Motor neuron (in vitro differentiated cells): ENCODE measurements at regions not wholly inside any gene's neighbourhood (a gene's known extent, or its start where the extent isn't known, plus 50 kb on each side); places are given as distances from the start of the nearest gene placed in this dataset.
A peak's percentile ranks its signal among the peaks of the same experiment; 100 is the strongest.
"Not testable (repeated sequence)": the region's sequence is repeated elsewhere in the genome, so short reads cannot be mapped to it uniquely, and the experiment has no call there.

Experiments used
- ATAC-seq, 8 experiments: fragments of 200-7000 bp; cut with Tn5 transposase; replicated peaks in 6 of 8; 2 replicates each; pipeline ENCODE4 v1.8.0; 2021; ENCODE audit warnings: mild to moderate bottlenecking in 8 of 8, moderate library complexity in 8 of 8
- H3K27ac ChIP-seq, 2 donors: fragments of 250-450 bp; sonication (Bioruptor Pico); 2 replicates each; pipeline ENCODE4 v1.9.0; 2021; ENCODE audit warnings: antibody characterized with exemption in 2 of 2, mild to moderate bottlenecking in 2 of 2, moderate library complexity in 1 of 2
- H3K4me1 ChIP-seq, 2 donors: fragments of 250-450 bp; sonication (Bioruptor Pico); replicated peaks in 1 of 2; 2 replicates each; pipeline ENCODE4 v1.6.1; 2021; ENCODE audit warnings: antibody characterized with exemption in 2 of 2, mild to moderate bottlenecking in 2 of 2, moderate library complexity in 1 of 2
- H3K4me3 ChIP-seq, 5 donors: fragments of 250-450 bp; sonication (Bioruptor Pico); 2 replicates each; pipeline ENCODE4 v1.9.0; 2021; ENCODE audit warnings: antibody characterized with exemption in 5 of 5, mild to moderate bottlenecking in 5 of 5, moderate library complexity in 4 of 5
- WGBS, 10 experiments: fragments of 450-650 bp; shearing (Covaris generic); methylation state at CpG; one replicate each; pipeline ENCODE4 v1.0.0; 2022; 5-methylcytosine and 5-hydroxymethylcytosine counted together
- in situ Hi-C, 9 experiments: fragments of 400-800 bp; cut with MboI; loops; one replicate each; pipeline ENCODE4 v1.15.0; 2021; ENCODE audit warnings: low sequenced_read_pairs in 9 of 9, low pct_unique_long_range_greater_than_20kb in 2 of 9; ENCODE audit not compliant: unreplicated experiment in 9 of 9

DNA sequence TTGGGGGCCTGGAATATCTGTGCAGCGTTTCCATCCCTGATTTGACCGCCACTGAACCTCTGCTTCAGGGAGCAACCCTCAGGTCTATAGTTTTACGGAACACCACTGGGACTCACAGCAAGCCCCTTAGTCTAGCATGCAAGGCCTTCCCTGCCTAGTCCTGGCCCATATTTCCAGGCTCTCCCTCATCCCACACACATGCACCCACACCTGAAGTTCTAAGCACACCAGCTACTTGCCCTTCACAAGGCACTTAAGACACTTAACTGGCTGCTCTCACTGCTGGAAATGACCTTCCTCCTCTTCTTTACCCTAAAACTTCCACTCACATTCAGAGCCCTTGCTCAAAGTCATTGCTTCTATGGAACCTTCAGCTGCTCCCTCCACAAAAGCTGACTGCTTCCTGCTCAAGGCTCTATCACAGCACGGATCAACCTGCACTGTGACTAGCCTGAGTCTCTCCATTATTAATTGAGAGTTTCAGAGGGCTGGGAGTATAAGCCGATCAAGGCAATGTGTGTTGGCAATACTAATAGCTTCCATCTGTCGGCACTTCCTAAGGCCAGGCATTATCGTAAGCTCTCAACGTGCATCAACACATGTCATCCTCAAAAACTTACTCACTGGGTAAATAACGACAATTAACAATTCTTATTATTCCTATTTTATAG is 84.3 kb downstream of the RRAGC start:
- no peak for ATAC-seq

DNA sequence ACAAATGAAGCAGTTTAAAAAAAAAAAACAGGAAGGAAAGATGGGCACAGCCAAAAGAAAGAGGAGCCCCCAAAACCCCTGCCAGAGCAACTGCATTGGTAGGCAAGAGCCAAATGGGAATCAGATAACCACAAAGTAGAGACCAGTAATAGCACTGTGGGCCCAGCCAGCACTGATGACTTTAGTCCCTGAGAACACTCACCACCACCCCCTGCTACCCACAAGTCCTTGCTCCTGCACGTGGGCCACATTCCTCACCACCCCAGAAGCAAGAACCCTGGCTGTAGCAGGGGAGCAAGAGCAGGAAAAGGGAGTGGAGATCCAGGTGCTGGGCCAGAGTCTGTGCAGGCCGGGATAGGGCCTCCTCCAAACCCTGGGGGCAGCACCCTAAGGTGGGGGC is 86.1 kb downstream of the RRAGC start:
- no peaks in the 10 kb centered on the region for H3K4me1 ChIP-seq
- H3K27ac ChIP-seq = no peak overlapping the region
- in situ Hi-C loops = no loop called here
- no peak for ATAC-seq
- 0 to 93% (median 37%) methylated on average over 1 to 2 of the region's 2 CpGs; no CpG with 5 or more reads in 4 of the 10 experiments for WGBS, 10 experiments
- H3K4me3 ChIP-seq = no peak overlapping the region

More for the DNA sequence above, 84.3 kb downstream of the RRAGC start:
- H3K27ac ChIP-seq = no peak overlapping the region
- no peaks in the 10 kb centered on the region for H3K4me1 ChIP-seq
- in situ Hi-C loops = no loop called here
- WGBS, 10 experiments = 0 to 100% (median 85%) methylated on average over 1 to 9 of the region's 9 CpGs
- no peak overlapping the region for H3K4me3 ChIP-seq

DNA sequence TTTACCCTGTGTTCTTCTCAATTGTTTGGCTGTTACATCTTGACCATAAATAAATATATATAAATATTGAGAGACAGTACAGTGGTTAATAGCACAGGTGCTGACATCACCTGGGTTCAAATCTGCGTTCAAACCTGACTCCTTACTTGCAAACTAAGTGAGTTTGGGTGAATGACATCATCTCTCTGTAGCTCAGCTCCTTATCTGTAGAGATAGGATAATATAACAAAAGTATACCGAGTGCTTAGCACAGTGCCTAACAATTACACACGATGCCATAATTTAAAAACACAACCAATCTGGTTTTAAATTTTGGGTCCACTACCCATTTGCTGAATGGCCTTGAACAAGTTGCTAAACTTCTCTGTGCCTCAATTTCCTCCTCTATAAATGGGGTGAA is 86.6 kb downstream of the RRAGC start:
- no peaks in the 10 kb centered on the region for H3K4me1 ChIP-seq
- in situ Hi-C loops = no loop called here
- no peak overlapping the region for H3K4me3 ChIP-seq
- no peak for ATAC-seq
- WGBS, 10 experiments = 0 to 100% (median 81%) methylated on average over 1 to 3 of the region's 3 CpGs; no CpG with 5 or more reads in 1 of the 10 experiments
- H3K27ac ChIP-seq = no peak overlapping the region

DNA sequence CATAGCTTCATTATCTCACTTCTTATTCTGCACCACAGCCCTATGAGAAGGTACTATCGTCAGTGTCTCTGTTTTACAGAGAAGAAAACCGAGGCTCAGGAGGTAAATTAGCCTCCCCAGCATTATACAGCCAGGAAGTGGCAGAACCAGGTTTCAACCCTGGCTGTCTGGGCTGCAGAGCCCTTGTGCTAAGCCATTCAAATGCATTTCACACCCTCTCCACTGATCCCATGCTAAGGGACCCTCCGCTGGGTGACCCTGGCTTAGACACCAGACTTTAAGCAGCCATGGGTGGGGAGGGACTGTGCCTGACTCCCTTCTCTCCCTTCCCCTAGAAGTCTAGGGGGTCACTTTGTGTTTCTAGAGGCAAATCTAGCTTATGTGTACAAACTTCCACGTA is 87.5 kb downstream of the RRAGC start:
- H3K27ac ChIP-seq = no peak overlapping the region
- in situ Hi-C loops = no loop called here
- no peak for ATAC-seq
- no peak overlapping the region for H3K4me3 ChIP-seq
- 0 to 61% (median 50%) methylated on average over 2 to 4 of the region's 4 CpGs; no CpG with 5 or more reads in 3 of the 10 experiments for WGBS, 10 experiments
- no peaks in the 10 kb centered on the region for H3K4me1 ChIP-seq

DNA sequence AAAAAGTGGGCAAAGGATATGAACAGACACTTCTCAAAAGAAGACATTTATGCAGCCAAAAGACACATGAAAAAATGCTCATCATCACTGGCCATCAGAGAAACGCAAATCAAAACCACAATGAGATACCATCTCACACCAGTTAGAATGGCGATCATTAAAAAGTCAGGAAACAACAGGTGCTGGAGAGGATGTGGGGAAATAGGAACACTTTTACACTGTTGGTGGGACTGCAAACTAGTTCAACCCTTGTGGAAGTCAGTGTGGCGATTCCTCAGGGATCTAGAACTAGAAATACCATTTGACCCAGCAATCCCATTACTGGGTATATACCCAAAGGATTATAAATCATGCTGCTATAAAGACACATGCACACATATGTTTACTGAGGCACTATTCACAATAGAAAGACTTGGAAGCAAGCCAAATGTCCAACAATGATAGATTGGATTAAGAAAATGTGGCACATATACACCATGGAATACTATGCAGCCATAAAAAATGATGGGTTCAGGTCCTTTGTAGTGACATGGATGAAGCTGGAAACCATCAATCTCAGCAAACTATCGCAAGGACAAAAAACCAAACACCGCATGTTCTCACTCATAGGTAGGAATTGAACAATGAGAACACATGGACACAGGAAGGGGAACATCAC is 88.9 kb downstream of the RRAGC start:
- H3K4me1 ChIP-seq, ATAC-seq, H3K4me3 ChIP-seq, H3K27ac ChIP-seq, in situ Hi-C loops: not testable (repeated sequence)
- WGBS, 10 experiments = 100% methylated on average over 1 of the region's 5 CpGs; no CpG with 5 or more reads in 9 of the 10 experiments

DNA sequence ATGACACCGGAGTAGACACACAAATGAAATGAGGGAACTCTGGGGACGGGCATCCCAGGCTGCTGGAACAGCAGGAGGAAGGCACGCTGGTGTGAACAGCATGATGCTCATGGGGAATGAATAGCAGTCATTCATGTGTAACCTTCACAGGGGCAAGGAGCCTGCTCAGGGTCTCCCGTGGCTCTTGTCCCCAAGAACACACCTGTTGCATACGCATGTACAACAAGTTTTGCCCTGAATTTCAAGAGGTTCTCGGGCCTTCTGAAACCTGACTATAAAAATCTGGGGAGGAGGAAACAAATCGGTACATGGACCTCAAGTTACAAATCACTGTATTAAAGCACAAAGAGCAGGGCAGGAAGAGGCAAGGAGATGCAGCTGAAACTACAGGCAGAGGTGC is 93.4 kb downstream of the RRAGC start:
- Histone ChIP-seq H3K27ac (no peak overlapping the region), H3K4me1 (no peaks in the 10 kb centered on the region), H3K4me3 (no peak overlapping the region)
- 20 to 81% (median 71%) methylated on average over 1 to 7 of the region's 7 CpGs; no CpG with 5 or more reads in 5 of the 10 experiments for WGBS, 10 experiments
- in situ Hi-C loops = no loop called here
- ATAC-seq = no peak

DNA sequence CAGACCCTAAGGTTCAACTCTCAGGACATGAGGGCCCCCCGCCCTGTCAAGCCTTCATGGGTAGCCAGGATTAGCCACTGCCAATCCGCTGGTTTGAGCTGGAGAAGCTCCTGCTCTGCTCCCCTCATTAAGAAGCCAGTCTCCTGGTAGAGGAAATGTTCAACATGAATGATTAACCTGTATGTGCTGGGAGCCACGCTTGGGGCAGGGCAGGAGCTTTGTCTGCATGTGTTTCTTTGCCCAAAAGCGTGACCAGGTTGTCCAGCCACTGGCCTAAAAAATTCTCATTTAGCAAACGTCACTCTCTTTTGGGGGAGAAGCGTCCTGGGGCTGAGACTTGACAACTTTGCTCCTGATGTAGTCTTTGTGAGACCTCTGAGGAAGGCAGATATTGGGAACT is 96.5 kb downstream of the RRAGC start:
- Histone ChIP-seq H3K4me3 (no peak overlapping the region), H3K4me1 (peaks cover 12 to 17% of the 10 kb centered on the region in 2 donors), H3K27ac (no peak overlapping the region)
- 5 to 80% (median 48%) methylated on average over 1 to 6 of the region's 6 CpGs for WGBS, 10 experiments
- ATAC-seq = no peak
- in situ Hi-C loops = no loop called here

DNA sequence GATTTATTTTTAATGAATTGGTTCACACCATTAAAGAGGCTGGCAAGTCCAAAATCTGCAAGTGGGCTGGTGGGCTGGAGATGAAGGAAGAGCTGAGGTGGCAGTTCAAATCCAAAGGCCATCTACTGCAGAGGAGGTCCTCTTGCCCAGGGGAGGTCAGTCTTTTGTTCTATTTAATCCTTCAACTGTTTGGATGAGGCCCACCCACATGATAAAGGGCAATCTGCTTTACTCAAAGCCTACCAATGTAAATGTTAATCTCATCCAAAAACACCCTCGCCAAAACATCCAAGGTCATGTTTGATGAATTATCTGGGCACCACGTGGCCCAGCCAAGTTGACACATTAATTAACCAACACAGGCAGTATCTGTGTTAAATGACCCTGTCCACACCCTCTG is 99.0 kb downstream of the RRAGC start:
- H3K27ac ChIP-seq = no peak overlapping the region
- 0 to 79% (median 70%) methylated on average over 1 to 2 of the region's 2 CpGs; no CpG with 5 or more reads in 4 of the 10 experiments for WGBS, 10 experiments
- no peak overlapping the region for H3K4me3 ChIP-seq
- in situ Hi-C loops = no loop called here
- peaks cover 12 to 21% of the 10 kb centered on the region in 2 donors for H3K4me1 ChIP-seq
- no peak for ATAC-seq

DNA sequence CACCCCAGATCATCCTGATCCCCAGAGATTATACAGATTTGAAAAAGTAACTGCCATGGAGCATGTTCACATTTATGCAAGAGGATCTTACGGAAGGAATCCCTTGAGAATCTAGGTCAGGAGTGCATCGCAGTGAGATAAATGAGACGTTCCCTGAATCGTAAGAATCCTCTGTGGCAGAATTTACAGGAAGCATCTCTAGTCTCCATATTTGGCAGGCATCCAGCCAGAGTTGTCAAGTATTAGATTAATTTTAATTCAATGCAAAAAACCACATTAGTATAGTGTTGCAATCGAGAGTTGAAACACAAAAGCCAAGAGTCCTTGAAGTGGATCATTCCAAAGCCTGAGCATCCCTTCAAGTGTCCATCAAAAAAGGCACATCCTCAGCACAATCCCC is 100.8 kb downstream of the RRAGC start:
- 0 to 48% (median 29%) methylated on average over 1 to 5 of the region's 5 CpGs for WGBS, 10 experiments
- in situ Hi-C loops = no loop called here

DNA sequence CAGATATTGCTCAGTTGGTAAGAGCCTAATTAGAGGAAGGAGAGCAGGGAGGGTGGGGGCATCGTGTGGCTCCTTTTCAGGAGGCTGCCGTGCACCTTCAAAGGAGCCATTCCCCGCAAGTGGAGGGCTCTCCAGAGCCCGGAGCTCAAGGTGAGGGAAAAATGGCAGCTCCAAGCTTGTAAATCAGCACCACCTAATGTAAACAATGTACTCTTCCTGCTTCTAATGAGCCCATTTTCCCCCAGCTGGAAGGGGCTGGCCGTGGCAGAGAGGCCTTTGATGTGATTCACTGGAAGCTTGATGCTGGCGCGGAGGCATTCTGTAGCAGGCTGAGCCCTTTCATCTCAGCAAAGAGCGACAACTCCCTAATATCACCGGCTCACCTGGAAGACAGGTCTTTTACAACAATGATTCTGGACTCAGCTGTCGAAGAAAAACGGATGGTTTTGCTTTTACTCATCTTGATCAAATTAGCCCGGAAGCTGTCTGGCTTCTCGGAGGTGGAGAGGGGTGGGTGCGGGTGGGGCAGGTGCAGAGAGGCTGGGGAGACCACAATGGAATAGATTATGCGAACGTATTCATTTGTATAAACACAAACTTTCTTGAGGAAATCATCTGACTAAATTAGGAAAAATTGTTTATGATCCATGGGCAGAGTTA is 112.5 kb downstream of the RRAGC start:
- Histone ChIP-seq H3K4me3 (no peak overlapping the region), H3K4me1 (peaks cover 0 to 7% of the 10 kb centered on the region in 2 donors), H3K27ac (no peak overlapping the region)
- 0 to 100% (median 49%) methylated on average over 1 to 11 of the region's 16 CpGs; no CpG with 5 or more reads in 3 of the 10 experiments for WGBS, 10 experiments
- peak in 3 of 8 experiments; percentile 48 to 52 (median 48) for ATAC-seq
- in situ Hi-C loops = no loop called here

More for the DNA sequence above, 100.8 kb downstream of the RRAGC start:
- Histone ChIP-seq H3K4me3 (no peak overlapping the region), H3K27ac (peak overlapping the region; percentile 14 to 46), H3K4me1 (peaks cover 12 to 21% of the 10 kb centered on the region in 2 donors)
- ATAC-seq = peak in 7 of 8 experiments; percentile 32 to 94 (median 80)

DNA sequence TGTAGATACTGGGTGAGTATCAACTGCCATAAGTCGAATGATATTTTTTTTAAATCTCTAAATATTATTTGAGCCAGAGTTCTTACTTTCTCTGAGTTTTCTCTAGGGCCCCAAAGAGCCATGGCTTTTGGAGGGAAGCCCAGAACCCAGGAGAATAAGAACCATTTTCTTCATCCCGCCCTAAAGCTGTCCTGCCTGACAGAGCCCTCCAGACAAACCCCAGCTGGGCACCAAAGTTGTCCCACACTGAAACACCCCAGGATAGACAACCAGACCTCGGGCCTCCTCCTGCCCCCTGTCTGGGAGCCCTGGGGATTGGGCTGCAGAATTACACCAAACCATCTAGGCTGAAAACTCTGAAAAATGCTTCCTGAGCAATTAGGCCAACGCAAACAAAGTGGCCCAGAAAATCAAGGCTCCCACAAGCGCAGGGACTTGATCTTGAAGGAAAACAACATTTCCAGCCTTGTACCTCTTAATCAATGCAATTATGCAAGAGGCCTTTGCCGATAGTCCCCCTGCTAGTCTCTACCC is 113.1 kb downstream of the RRAGC start:
- H3K27ac ChIP-seq = no peak overlapping the region
- 0 to 100% (median 80%) methylated on average over 1 to 5 of the region's 6 CpGs; no CpG with 5 or more reads in 4 of the 10 experiments for WGBS, 10 experiments
- ATAC-seq = no peak
- peaks cover 0 to 7% of the 10 kb centered on the region in 2 donors for H3K4me1 ChIP-seq
- no peak overlapping the region for H3K4me3 ChIP-seq
- in situ Hi-C loops = no loop called here

DNA sequence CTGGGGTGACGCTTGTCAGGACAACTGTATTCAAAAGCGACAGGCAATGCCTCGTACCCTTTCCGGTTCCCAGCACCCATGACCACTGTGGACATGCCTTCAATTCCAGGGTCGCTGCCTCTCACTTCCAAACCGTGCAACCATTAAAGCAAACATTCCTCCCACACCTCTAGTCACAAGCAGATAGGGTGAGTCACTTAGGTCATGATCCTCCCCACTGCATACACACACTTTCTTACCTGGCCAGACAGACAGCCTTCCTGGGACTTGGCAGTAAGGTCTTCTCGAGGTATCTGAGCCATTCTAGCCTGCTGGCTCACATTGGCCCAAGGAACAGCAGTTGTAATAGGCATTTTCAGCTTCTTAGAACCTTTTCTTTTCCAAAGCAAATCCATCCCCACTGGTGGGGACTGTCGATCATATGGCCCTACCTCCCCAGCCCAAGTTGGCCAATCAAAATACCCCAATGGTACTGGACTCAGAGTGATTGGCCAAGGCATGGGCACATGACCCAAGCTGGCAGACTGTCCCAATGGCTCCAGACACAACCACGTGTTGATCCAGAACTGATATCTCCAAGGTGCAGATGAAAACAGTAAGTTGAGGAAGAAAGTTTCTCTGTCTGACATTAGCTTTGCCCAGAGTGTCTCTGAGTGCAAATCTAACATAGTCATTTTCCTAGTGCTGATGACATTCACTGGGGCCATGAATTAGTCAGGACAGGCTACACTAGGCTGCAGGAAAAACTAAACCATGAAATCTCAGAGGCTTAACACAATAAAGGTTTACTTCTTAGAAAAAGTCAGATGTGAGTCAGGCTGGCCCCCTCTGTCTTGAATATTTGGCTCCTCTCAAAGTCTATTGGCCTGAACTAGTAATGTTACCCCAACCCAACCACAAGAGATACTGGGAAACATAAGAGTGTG is 113.8 kb downstream of the RRAGC start:
- H3K4me1 ChIP-seq = peaks cover 0 to 11% of the 10 kb centered on the region in 2 donors
- no peak overlapping the region for H3K27ac ChIP-seq
- ATAC-seq = no peak
- WGBS, 10 experiments = 0 to 87% (median 77%) methylated on average over 2 to 7 of the region's 9 CpGs; no CpG with 5 or more reads in 1 of the 10 experiments
- in situ Hi-C loops = no loop called here
- H3K4me3 ChIP-seq = no peak overlapping the region
